Activated CD4-positive, CD25-positive, alpha-beta regulatory T cell treated with anti-CD3 and anti-CD28 coated beads, Interleukin-2, amount 50 U/mL, for 16 hours (primary cell): ENCODE measurements at regions not wholly inside any gene's neighbourhood (a gene's known extent, or its start where the extent isn't known, plus 50 kb on each side); places are given as distances from the start of the nearest gene placed in this dataset.
"Not testable (repeated sequence)": the region's sequence is repeated elsewhere in the genome, so short reads cannot be mapped to it uniquely, and the experiment has no call there.

Experiments
- DNase-seq: peaks from one replicate; pipeline ENCODE4 v3.0.0-alpha.2; 2020; ENCODE audit warnings: low read depth, low spot score

GRCh38 chr4:14167876-14168510 lies 540.5 kb upstream of the BOD1L1 start:
- no peak for DNase-seq

GRCh38 chr4:14168919-14169318 lies 541.4 kb upstream of the BOD1L1 start:
- DNase-seq, result no peak

- DNase-seq, result no peak
Measured at GRCh38 chr4:14169460-14169859, 541.9 kb upstream of the BOD1L1 start.

GRCh38 chr4:14169940-14170339 lies 542.4 kb upstream of the BOD1L1 start:
- DNase-seq, result not testable (repeated sequence)

GRCh38 chr4:14176613-14177012 lies 549.1 kb upstream of the BOD1L1 start:
- DNase-seq, result no peak

GRCh38 chr4:14177987-14178386 lies 550.5 kb upstream of the BOD1L1 start:
- DNase-seq, result no peak

GRCh38 chr4:14178421-14178820 lies 550.9 kb upstream of the BOD1L1 start:
- DNase-seq, result no peak

- DNase-seq, result no peak
Measured at GRCh38 chr4:14180166-14180565, 552.6 kb upstream of the BOD1L1 start.

GRCh38 chr4:14180983-14181601 lies 553.6 kb upstream of the BOD1L1 start:
- no peak for DNase-seq

- no peak for DNase-seq
Measured at GRCh38 chr4:14182148-14182547, 554.6 kb upstream of the BOD1L1 start.

GRCh38 chr4:14184265-14184664 lies 556.7 kb upstream of the BOD1L1 start:
- DNase-seq, result no peak

GRCh38 chr4:14184767-14185166 lies 557.2 kb upstream of the BOD1L1 start:
- DNase-seq, result no peak

GRCh38 chr4:14188214-14188613 lies 560.7 kb upstream of the BOD1L1 start:
- DNase-seq, result no peak

GRCh38 chr4:14193601-14194000 lies 566.1 kb upstream of the BOD1L1 start:
- no peak for DNase-seq

- no peak for DNase-seq
Measured at GRCh38 chr4:14196131-14196530, 568.6 kb upstream of the BOD1L1 start.

- DNase-seq, result no peak
Measured at GRCh38 chr4:14215116-14215770, 587.7 kb upstream of the BOD1L1 start.

GRCh38 chr4:14217401-14217800 lies 589.9 kb upstream of the BOD1L1 start:
- no peak for DNase-seq

GRCh38 chr4:14218641-14219040 lies 591.1 kb upstream of the BOD1L1 start:
- DNase-seq, result no peak

GRCh38 chr4:14221176-14221575 lies 593.7 kb upstream of the BOD1L1 start:
- DNase-seq, result no peak

- DNase-seq, result no peak
Measured at GRCh38 chr4:14222377-14223029, 595.0 kb upstream of the BOD1L1 start.

GRCh38 chr4:14223461-14223860 lies 595.9 kb upstream of the BOD1L1 start:
- no peak for DNase-seq

- no peak for DNase-seq
Measured at GRCh38 chr4:14225688-14226207, 598.2 kb upstream of the BOD1L1 start.
